ENCODE measurements at regions not wholly inside any gene's neighbourhood (a gene's known extent, or its start where the extent isn't known, plus 50 kb on each side); places are given as distances from the start of the nearest gene placed in this dataset.
A peak's percentile ranks its signal among the peaks of the same experiment; 100 is the strongest.

DNA sequence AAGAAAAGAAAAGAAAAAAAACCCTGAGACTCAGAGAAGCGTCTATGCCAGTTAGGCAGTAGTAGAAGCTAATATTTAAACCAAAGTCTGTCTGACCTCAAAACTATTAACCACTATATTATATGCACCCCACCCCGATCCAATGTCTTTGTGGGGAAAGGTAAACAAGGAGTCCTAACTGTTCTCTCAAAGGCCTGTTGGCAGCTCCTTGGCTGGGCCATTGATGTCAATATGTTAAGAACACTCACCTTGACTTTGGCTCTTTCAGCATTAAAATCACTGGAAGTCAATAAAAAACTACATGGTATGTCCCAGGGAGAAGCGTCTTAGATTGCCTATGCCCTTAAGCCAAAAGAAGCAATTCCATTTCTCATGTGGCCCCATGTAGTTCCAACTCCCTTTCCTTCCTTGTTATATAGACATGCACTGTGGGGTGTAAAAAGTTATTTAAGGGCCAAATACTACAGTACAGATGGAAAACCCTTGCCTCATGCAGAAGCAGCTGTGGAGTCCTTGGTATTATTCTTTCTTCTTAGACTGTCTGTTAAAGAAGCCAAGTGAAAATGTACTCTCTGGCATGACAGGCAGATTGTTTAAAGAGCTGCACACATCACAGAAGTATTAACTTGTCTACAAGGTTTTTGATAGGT lies 308.6 kb upstream of the RPS23 start:
- ATAC-seq (no peak), DNase-seq (ENCODE audit: low spot score) (no peak)
- Mint-ChIP-seq H3K4me3 (no peak overlapping the region), H3K27me3 (ENCODE audit: low read depth) (no peaks in the 10 kb centered on the region; the same call in 1 of the 2 replicates), H3K27ac (no peak overlapping the region), H3K36me3 (peaks cover 58% of the 10 kb centered on the region), H3K9me3 (peaks cover 64% of the 10 kb centered on the region), H3K4me1 (peaks cover 21% of the 10 kb centered on the region)
- ChIA-PET POLR2A (no interaction called here), CTCF (interaction anchor here (0.7 to 1.1 kb wide), 2 partner anchors 223 to 752 kb away, joined by 3 to 4 read pairs; no protein-coding TSS in a partner anchor)
- TF ChIP-seq NR3C1 (CRISPR knock-in tag; conservative IDR thresholded peaks at IDR 0.05; ENCODE audit: low read depth) (no peak), FOXJ3 (CRISPR knock-in tag; IDR thresholded peaks at IDR 0.05; ENCODE audit: borderline replicate concordance) (no peak), TP53 (CRISPR knock-in tag; IDR thresholded peaks at IDR 0.05) (no peak), RORB (CRISPR knock-in tag; IDR thresholded peaks at IDR 0.05) (no peak), PRRX2 (CRISPR knock-in tag; IDR thresholded peaks at IDR 0.05) (no peak), FOXK1 (CRISPR knock-in tag; IDR thresholded peaks at IDR 0.05) (no peak), NR2C2 (CRISPR knock-in tag; IDR thresholded peaks at IDR 0.05) (no peak), JAZF1 (CRISPR knock-in tag; IDR thresholded peaks at IDR 0.05) (no peak), GTF2I (CRISPR knock-in tag; conservative IDR thresholded peaks at IDR 0.05) (no peak), SOX15 (CRISPR knock-in tag; IDR thresholded peaks at IDR 0.05) (no peak)
- TF ChIP-seq, protein P1, sequence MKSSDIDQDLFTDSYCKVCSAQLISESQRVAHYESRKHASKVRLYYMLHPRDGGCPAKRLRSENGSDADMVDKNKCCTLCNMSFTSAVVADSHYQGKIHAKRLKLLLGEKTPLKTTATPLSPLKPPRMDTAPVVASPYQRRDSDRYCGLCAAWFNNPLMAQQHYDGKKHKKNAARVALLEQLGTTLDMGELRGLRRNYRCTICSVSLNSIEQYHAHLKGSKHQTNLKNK (CRISPR knock-in tag; IDR thresholded peaks at IDR 0.05) = no peak
- TF ChIP-seq, protein P2, sequence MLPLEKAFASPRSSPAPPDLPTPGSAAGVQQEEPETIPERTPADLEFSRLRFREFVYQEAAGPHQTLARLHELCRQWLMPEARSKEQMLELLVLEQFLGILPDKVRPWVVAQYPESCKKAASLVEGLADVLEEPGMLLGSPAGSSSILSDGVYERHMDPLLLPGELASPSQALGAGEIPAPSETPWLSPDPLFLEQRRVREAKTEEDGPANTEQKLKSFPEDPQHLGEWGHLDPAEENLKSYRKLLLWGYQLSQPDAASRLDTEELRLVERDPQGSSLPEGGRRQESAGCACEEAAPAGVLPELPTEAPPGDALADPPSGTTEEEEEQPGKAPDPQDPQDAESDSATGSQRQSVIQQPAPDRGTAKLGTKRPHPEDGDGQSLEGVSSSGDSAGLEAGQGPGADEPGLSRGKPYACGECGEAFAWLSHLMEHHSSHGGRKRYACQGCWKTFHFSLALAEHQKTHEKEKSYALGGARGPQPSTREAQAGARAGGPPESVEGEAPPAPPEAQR (CRISPR knock-in tag; IDR thresholded peaks at IDR 0.05) = no peak
- TF ChIP-seq, protein P3, sequence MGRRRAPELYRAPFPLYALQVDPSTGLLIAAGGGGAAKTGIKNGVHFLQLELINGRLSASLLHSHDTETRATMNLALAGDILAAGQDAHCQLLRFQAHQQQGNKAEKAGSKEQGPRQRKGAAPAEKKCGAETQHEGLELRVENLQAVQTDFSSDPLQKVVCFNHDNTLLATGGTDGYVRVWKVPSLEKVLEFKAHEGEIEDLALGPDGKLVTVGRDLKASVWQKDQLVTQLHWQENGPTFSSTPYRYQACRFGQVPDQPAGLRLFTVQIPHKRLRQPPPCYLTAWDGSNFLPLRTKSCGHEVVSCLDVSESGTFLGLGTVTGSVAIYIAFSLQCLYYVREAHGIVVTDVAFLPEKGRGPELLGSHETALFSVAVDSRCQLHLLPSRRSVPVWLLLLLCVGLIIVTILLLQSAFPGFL (CRISPR knock-in tag; IDR thresholded peaks at IDR 0.05; ENCODE audit: borderline replicate concordance) = no peak
- TF ChIP-seq, protein P4, sequence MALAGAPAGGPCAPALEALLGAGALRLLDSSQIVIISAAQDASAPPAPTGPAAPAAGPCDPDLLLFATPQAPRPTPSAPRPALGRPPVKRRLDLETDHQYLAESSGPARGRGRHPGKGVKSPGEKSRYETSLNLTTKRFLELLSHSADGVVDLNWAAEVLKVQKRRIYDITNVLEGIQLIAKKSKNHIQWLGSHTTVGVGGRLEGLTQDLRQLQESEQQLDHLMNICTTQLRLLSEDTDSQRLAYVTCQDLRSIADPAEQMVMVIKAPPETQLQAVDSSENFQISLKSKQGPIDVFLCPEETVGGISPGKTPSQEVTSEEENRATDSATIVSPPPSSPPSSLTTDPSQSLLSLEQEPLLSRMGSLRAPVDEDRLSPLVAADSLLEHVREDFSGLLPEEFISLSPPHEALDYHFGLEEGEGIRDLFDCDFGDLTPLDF (CRISPR knock-in tag; IDR thresholded peaks at IDR 0.05) = no peak
- TF ChIP-seq, protein P5, sequence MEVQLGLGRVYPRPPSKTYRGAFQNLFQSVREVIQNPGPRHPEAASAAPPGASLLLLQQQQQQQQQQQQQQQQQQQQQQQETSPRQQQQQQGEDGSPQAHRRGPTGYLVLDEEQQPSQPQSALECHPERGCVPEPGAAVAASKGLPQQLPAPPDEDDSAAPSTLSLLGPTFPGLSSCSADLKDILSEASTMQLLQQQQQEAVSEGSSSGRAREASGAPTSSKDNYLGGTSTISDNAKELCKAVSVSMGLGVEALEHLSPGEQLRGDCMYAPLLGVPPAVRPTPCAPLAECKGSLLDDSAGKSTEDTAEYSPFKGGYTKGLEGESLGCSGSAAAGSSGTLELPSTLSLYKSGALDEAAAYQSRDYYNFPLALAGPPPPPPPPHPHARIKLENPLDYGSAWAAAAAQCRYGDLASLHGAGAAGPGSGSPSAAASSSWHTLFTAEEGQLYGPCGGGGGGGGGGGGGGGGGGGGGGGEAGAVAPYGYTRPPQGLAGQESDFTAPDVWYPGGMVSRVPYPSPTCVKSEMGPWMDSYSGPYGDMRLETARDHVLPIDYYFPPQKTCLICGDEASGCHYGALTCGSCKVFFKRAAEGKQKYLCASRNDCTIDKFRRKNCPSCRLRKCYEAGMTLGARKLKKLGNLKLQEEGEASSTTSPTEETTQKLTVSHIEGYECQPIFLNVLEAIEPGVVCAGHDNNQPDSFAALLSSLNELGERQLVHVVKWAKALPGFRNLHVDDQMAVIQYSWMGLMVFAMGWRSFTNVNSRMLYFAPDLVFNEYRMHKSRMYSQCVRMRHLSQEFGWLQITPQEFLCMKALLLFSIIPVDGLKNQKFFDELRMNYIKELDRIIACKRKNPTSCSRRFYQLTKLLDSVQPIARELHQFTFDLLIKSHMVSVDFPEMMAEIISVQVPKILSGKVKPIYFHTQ (CRISPR knock-in tag; IDR thresholded peaks at IDR 0.05) = no peak

DNA sequence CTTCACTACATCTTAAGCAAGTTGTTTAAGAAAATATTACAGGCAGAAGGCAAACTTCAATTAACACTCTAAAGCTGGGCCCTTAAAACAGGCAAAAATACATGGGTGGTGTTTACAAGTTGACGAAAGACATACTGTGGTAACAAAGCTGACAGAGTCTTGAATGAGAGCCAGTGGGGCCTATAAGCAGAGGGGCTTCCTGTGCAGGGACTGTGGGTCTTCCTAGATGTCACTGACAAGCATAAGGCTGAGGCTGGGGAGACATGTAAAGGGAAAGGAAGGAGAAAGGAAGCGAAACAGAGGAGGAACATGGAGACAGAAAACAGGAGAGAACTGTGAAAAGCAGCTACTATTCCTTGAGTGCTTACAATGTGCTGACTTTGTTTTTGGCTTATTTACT lies 308.0 kb upstream of the RPS23 start:
- peaks cover 69% of the 10 kb centered on the region for H3K9me3 Mint-ChIP-seq
- DNase-seq (ENCODE audit: low spot score) (no peak), ATAC-seq (no peak)
- H3K4me3 Mint-ChIP-seq = no peak overlapping the region
- no peaks in the 10 kb centered on the region; the same call in 1 of the 2 replicates for H3K27me3 Mint-ChIP-seq (ENCODE audit: low read depth)
- ChIA-PET POLR2A (no interaction called here), CTCF (interaction anchor here (0.7 to 1.1 kb wide), 2 partner anchors 16 to 222 kb away, joined by 3 read pairs; no protein-coding TSS in a partner anchor)
- H3K27ac Mint-ChIP-seq = peak overlapping the region; percentile 64; the same call in 1 of the 2 replicates
- H3K36me3 Mint-ChIP-seq = peaks cover 64% of the 10 kb centered on the region
- H3K4me1 Mint-ChIP-seq = peaks cover 15% of the 10 kb centered on the region
- TF ChIP-seq CREB1 (CRISPR knock-in tag; IDR thresholded peaks at IDR 0.05) (no peak), IRF2 (CRISPR knock-in tag; IDR thresholded peaks at IDR 0.05; ENCODE audit: borderline replicate concordance, low read depth) (no peak), FOXJ3 (CRISPR knock-in tag; IDR thresholded peaks at IDR 0.05; ENCODE audit: borderline replicate concordance) (no peak), JUN (CRISPR knock-in tag; IDR thresholded peaks at IDR 0.05) (no peak), ELF4 (CRISPR knock-in tag; IDR thresholded peaks at IDR 0.05; ENCODE audit: low read depth) (no peak), GTF2I (CRISPR knock-in tag; conservative IDR thresholded peaks at IDR 0.05) (no peak), ZNF396 (CRISPR knock-in tag; IDR thresholded peaks at IDR 0.05; ENCODE audit: borderline replicate concordance) (no peak), OVOL2 (CRISPR knock-in tag; IDR thresholded peaks at IDR 0.05; ENCODE audit: borderline replicate concordance) (no peak), ATF1 (CRISPR knock-in tag; IDR thresholded peaks at IDR 0.05) (no peak)
- TF ChIP-seq, protein P6, sequence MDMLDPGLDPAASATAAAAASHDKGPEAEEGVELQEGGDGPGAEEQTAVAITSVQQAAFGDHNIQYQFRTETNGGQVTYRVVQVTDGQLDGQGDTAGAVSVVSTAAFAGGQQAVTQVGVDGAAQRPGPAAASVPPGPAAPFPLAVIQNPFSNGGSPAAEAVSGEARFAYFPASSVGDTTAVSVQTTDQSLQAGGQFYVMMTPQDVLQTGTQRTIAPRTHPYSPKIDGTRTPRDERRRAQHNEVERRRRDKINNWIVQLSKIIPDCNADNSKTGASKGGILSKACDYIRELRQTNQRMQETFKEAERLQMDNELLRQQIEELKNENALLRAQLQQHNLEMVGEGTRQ (CRISPR knock-in tag; IDR thresholded peaks at IDR 0.05) = no peak
- TF ChIP-seq, protein P7, sequence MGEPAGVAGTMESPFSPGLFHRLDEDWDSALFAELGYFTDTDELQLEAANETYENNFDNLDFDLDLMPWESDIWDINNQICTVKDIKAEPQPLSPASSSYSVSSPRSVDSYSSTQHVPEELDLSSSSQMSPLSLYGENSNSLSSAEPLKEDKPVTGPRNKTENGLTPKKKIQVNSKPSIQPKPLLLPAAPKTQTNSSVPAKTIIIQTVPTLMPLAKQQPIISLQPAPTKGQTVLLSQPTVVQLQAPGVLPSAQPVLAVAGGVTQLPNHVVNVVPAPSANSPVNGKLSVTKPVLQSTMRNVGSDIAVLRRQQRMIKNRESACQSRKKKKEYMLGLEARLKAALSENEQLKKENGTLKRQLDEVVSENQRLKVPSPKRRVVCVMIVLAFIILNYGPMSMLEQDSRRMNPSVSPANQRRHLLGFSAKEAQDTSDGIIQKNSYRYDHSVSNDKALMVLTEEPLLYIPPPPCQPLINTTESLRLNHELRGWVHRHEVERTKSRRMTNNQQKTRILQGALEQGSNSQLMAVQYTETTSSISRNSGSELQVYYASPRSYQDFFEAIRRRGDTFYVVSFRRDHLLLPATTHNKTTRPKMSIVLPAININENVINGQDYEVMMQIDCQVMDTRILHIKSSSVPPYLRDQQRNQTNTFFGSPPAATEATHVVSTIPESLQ (CRISPR knock-in tag; IDR thresholded peaks at IDR 0.05) = no peak
- TF ChIP-seq, protein P8, sequence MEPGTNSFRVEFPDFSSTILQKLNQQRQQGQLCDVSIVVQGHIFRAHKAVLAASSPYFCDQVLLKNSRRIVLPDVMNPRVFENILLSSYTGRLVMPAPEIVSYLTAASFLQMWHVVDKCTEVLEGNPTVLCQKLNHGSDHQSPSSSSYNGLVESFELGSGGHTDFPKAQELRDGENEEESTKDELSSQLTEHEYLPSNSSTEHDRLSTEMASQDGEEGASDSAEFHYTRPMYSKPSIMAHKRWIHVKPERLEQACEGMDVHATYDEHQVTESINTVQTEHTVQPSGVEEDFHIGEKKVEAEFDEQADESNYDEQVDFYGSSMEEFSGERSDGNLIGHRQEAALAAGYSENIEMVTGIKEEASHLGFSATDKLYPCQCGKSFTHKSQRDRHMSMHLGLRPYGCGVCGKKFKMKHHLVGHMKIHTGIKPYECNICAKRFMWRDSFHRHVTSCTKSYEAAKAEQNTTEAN (CRISPR knock-in tag; IDR thresholded peaks at IDR 0.05) = no peak
